Cardiac muscle cell (in vitro differentiated cells and primary cell): ENCODE measurements at regions not wholly inside any gene's neighbourhood (a gene's known extent, or its start where the extent isn't known, plus 50 kb on each side); places are given as distances from the start of the nearest gene placed in this dataset.

Experiments
- DNase-seq, 2 donors: peaks; one replicate each; pipeline versions ENCODE4 v3.0.0 to v3.0.0-alpha.2; 2010 to 2017; ENCODE audit warnings: low read depth in 1 of 2, low spot score in 1 of 2
- H3K27ac ChIP-seq: fragments of 200-600 bp; sonication (generic); 2 replicates; pipeline ENCODE4 v1.5.1; 2016
- H3K27me3 ChIP-seq: fragments of 200-600 bp; sonication (generic); 2 replicates; pipeline ENCODE4 v1.6.0; 2016; ENCODE audit warnings: control low read depth
- H3K36me3 ChIP-seq: fragments of 200-600 bp; sonication (generic); 2 replicates; pipeline ENCODE4 v1.5.1; 2016; ENCODE audit warnings: control low read depth
- H3K4me1 ChIP-seq: fragments of 200-600 bp; sonication (generic); 2 replicates; pipeline ENCODE4 v1.8.1; 2017; ENCODE audit warnings: low read depth, mild to moderate bottlenecking, mixed run types
- H3K4me3 ChIP-seq: fragments of 200-600 bp; sonication (generic); 2 replicates; pipeline ENCODE4 v1.5.1; 2016; ENCODE audit warnings: mild to moderate bottlenecking
- H3K9me3 ChIP-seq: fragments of 200-600 bp; sonication (generic); 2 replicates; pipeline ENCODE4 v1.5.1; 2017; ENCODE audit warnings: low read depth, mild to moderate bottlenecking, control low read depth
- TF ChIP-seq, protein P1 (sequence below): IDR thresholded peaks from 2 replicates; pipeline ENCODE4 v1.5.1; 2012; ENCODE audit warnings: low read depth, mild to moderate bottlenecking, low read length

GRCh38 chr16:54389836-54390494, 103.4 kb upstream of the IRX3 start:
- TF ChIP-seq, protein P1, sequence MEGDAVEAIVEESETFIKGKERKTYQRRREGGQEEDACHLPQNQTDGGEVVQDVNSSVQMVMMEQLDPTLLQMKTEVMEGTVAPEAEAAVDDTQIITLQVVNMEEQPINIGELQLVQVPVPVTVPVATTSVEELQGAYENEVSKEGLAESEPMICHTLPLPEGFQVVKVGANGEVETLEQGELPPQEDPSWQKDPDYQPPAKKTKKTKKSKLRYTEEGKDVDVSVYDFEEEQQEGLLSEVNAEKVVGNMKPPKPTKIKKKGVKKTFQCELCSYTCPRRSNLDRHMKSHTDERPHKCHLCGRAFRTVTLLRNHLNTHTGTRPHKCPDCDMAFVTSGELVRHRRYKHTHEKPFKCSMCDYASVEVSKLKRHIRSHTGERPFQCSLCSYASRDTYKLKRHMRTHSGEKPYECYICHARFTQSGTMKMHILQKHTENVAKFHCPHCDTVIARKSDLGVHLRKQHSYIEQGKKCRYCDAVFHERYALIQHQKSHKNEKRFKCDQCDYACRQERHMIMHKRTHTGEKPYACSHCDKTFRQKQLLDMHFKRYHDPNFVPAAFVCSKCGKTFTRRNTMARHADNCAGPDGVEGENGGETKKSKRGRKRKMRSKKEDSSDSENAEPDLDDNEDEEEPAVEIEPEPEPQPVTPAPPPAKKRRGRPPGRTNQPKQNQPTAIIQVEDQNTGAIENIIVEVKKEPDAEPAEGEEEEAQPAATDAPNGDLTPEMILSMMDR, result no peak
- H3K4me1 ChIP-seq, result no peaks in the 10 kb centered on the region
- DNase-seq, result no peak
- no peak overlapping the region for H3K27ac ChIP-seq
- H3K9me3 ChIP-seq, result no peaks in the 10 kb centered on the region
- H3K4me3 ChIP-seq, result no peak overlapping the region
- no peaks in the 10 kb centered on the region for H3K27me3 ChIP-seq
- no peaks in the 10 kb centered on the region for H3K36me3 ChIP-seq

DNA sequence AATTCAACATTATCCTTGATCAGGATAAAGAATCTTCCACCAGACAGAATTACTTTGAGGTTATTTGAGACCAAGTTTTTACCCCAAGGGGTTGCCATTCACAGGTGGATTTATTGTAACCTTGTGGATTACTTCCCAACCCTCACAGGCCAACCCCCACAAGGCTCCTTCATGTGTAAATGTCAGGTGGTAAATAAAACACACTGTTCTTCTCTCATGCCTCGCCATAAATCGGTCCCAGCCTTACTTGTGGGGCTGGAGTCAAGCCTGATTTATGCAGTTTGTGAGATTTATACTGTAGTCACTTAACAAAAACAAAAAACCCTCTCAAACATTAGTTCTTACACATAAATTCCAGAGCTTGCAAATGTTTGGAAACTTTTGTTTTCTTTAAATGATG, 98.6 kb upstream of the IRX3 start:
- Histone ChIP-seq H3K9me3 (no peaks in the 10 kb centered on the region), H3K4me3 (no peak overlapping the region), H3K4me1 (no peaks in the 10 kb centered on the region), H3K27ac (no peak overlapping the region), H3K27me3 (no peaks in the 10 kb centered on the region), H3K36me3 (no peaks in the 10 kb centered on the region)
- TF ChIP-seq, protein P1, result no peak
- no peak for DNase-seq

DNA sequence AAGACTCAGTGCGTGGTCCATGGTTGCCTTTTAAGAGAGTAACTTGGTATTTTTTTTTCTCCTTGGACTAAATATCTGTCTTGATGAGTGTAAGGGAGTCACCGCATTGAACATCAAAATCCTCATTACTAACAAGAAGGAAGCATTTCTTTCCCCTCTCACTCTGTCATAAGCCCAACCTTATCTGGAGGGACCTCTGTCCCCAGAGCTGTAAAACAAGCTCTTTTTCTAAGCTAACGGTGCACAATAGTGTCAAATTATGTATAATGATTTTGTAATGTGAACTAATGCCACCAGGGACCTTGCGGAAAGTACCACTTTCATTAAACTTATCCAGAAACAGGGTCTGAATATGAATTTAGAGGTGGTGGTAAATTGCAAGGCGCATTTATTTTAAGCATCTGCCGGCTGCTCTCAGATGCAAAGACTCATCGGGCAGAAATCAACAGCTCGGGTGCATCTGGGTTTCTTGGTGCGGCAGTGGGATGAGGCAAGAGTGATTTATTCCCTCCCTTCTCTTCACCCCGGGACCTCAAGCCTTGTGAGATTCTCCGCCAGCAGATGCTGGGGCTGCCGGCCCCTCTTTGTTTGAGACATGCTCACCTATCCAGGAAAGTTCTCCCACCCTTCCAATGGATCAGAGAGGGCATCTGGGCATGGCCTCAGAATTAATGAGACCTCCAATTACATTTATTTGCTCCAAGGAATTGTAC, 95.2 kb upstream of the IRX3 start:
- Histone ChIP-seq H3K4me3 (no peak overlapping the region), H3K27ac (no peak overlapping the region), H3K36me3 (no peaks in the 10 kb centered on the region), H3K9me3 (no peaks in the 10 kb centered on the region), H3K27me3 (no peaks in the 10 kb centered on the region), H3K4me1 (no peaks in the 10 kb centered on the region)
- DNase-seq, result no peak
- TF ChIP-seq, protein P1, result no peak

DNA sequence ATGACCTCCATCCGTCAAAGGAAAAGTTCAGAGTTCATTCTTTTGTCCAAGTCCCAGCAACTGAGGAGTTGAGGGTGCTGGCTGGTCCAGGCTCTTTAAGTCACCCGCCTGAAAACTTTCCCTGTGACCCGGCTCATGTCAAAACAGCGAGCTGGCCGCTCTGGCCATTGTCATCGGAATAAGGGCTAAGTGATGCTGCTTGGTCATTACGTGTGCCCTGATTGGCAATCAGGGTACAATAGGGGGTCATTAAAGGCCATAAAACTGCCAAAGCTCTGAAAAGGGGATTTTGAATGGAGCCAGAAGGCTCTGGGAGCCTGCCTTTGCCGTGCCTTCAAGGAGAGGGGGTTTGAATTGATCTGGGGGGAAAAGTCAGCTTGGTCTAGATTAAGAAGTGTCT, 88.5 kb upstream of the IRX3 start:
- Histone ChIP-seq H3K4me3 (no peak overlapping the region), H3K27ac (no peak overlapping the region), H3K27me3 (no peaks in the 10 kb centered on the region), H3K9me3 (no peaks in the 10 kb centered on the region), H3K4me1 (peaks cover 7% of the 10 kb centered on the region), H3K36me3 (no peaks in the 10 kb centered on the region)
- TF ChIP-seq, protein P1, result no peak
- DNase-seq, result no peak

DNA sequence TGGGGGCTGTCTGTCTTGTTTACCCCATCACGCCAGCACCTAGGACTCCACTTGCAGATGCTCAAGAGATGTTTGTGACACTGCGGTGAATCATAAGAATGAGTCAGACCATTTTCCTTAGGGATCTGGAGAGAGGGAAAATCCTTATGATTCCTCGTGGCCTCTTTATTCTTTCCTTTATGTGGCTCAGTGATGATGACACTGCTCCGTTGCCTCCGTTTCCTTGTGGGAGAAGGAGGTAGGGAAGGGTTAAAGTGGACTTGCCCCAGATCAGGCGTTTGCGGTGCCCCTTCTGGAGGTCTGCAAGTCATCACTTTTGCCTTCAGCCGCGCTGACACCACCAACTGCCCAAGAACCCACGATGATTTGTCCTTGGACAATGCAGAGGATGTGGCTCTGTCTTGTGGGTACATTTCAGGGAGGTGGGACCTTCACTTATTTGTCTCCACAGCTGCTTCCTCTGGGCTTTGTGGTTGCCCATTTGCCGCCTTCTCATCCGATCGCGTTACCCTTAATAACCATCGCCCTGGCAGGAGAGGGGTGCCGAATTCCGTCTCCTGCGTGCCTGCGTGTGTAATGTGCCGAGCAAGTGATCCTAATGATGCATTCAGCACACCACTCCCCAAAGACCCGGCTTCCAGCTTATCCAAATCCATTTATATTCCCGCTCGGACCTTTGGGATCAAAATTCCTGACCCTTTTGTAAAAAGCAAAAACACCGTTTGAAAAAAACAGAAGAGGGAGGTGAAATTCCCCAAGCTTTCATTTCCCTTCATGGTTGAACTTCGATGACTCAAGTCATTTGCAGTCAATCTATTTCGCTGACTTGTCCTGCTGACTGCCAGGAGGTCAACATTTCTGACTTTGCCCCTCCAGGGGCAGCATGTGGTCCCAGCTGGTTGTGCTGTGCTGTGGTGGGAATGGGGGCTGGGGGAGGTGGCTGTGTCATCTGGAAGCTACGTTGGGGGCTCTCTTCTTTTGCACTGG, 87.2 kb upstream of the IRX3 start:
- no peaks in the 10 kb centered on the region for H3K9me3 ChIP-seq
- H3K36me3 ChIP-seq, result no peaks in the 10 kb centered on the region
- H3K27ac ChIP-seq, result no peak overlapping the region
- DNase-seq, result peak in 1 of 2 donors; percentile 61
- H3K4me1 ChIP-seq, result peaks cover 7% of the 10 kb centered on the region
- H3K27me3 ChIP-seq, result no peaks in the 10 kb centered on the region
- TF ChIP-seq, protein P1, result no peak
- no peak overlapping the region for H3K4me3 ChIP-seq
